ENCODE measurements at regions not wholly inside any gene's neighbourhood (a gene's known extent, or its start where the extent isn't known, plus 50 kb on each side); places are given as distances from the start of the nearest gene placed in this dataset.

DNA sequence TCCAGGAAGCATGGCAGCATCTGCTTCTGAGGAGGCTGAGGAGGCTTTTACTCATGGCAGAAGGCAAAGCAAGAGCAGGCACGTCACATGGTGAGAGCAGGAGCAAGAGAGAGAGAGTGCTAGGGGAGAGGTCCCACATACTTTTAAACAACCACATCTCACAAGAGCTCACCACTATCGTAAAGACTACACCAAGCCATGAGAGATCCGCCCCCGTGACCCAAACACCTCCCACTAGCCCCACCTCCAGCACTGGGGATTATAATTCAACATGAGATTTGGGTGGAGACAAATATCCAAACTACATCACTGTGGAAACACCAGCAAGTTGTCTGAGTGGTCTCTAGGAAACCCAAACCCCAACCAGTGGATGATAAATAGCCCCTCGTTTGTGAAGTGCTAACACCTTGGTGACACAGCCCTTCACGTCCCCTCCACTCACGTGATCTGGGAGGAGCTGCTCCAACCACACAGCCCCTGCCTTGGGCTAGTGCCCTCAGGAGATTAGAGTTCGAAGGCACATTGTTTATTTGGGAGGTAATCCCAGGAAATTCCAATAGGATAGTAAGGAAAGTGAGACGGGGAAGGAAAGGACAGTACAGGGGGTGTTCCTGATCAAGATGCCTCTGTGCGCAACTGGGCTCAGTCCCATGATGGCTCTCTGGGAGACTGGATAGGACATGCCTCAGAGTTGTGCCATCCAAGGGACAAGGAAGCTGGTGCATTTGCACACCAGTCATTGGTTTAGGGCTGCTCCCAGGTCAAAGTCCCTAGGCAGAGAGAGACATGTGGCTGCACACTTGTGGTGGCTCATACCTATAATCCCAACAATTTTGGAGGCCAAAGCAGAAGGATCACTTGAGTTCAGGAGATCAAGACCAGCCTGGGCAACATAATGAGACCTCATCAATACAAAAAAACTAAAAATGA is 80.6 kb upstream of the CTNNB1 start:
- TF ChIP-seq, protein P1, sequence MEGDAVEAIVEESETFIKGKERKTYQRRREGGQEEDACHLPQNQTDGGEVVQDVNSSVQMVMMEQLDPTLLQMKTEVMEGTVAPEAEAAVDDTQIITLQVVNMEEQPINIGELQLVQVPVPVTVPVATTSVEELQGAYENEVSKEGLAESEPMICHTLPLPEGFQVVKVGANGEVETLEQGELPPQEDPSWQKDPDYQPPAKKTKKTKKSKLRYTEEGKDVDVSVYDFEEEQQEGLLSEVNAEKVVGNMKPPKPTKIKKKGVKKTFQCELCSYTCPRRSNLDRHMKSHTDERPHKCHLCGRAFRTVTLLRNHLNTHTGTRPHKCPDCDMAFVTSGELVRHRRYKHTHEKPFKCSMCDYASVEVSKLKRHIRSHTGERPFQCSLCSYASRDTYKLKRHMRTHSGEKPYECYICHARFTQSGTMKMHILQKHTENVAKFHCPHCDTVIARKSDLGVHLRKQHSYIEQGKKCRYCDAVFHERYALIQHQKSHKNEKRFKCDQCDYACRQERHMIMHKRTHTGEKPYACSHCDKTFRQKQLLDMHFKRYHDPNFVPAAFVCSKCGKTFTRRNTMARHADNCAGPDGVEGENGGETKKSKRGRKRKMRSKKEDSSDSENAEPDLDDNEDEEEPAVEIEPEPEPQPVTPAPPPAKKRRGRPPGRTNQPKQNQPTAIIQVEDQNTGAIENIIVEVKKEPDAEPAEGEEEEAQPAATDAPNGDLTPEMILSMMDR (IDR thresholded peaks at IDR 0.05), result no peak
- no peak for TF ChIP-seq EZH2phosphoT487 (IDR thresholded peaks at IDR 0.05)

Data from neural progenitor cell (in vitro differentiated cells).